ENCODE measurements at regions not wholly inside any gene's neighbourhood (a gene's known extent, or its start where the extent isn't known, plus 50 kb on each side); places are given as distances from the start of the nearest gene placed in this dataset.

DNA sequence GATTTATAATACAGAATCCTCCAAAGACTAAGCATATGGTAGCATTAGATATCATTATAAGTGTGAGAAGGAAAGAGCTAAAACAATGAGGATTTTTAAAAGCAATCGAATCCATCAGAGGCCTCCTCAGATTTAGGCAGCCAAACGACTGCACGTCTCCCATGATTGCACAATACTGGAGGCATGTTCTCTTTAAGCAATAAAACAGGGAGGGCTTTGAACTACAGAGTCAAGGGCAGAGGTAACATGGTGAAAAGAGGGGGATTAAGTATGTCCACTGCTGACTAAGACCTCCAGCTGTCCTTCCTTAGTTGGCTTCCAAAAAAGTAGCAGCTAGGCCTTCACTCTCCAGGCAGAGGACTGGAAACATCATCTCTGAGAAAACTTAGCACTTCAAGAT, 298.7 kb upstream of the RGMB start:
- TF ChIP-seq, protein P1, sequence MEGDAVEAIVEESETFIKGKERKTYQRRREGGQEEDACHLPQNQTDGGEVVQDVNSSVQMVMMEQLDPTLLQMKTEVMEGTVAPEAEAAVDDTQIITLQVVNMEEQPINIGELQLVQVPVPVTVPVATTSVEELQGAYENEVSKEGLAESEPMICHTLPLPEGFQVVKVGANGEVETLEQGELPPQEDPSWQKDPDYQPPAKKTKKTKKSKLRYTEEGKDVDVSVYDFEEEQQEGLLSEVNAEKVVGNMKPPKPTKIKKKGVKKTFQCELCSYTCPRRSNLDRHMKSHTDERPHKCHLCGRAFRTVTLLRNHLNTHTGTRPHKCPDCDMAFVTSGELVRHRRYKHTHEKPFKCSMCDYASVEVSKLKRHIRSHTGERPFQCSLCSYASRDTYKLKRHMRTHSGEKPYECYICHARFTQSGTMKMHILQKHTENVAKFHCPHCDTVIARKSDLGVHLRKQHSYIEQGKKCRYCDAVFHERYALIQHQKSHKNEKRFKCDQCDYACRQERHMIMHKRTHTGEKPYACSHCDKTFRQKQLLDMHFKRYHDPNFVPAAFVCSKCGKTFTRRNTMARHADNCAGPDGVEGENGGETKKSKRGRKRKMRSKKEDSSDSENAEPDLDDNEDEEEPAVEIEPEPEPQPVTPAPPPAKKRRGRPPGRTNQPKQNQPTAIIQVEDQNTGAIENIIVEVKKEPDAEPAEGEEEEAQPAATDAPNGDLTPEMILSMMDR (IDR thresholded peaks at IDR 0.05), result no peak
- TF ChIP-seq EZH2 (IDR thresholded peaks at IDR 0.05; ENCODE audit: borderline replicate concordance, insufficient read depth, low read depth, low read length, poor library complexity, severe bottlenecking), result no peak
